ENCODE measurements at regions not wholly inside any gene's neighbourhood (a gene's known extent, or its start where the extent isn't known, plus 50 kb on each side); places are given as distances from the start of the nearest gene placed in this dataset.

DNA sequence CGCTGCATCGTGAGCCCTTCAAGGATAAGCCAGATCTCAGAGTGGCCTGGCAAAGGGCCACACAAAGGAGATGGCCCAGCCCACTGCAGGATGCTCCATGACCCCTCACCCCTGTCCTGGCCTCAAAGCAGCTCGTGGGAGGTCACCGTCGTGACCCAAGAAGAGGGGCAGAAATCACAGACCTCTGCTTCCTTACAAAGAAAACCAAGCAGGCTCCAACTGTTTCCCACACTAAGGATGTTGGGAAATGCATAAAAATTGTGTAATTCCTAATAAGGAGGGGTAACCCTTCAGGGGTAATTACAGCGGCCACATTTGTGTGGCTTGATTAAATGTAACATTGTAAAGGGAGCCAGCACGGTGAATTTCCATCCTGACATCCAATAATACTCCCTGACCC is 102.3 kb downstream of the BOD1L2 start:
- DNase-seq (ENCODE audit: low spot score): no peak

DNA sequence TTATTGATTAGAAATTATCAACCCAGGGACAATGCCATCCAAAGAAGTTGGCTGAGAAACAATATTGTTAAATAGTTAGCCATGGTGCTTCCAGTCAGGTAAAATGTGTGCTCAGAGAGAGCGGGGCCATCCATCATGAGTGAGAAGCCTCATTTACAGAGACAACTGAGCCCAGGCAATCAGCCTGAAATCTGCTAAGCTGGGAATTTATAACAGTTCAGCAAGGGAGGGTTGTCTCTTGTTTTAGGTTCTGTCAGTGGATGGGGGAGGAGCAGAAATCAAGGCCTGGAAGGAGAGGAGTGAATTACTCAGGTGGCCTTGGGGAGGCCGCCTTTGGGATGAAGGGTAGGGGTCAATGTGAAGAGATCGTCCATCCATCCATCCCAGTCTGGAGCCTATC is 102.5 kb upstream of the ST8SIA3 start:
- no peak for DNase-seq (ENCODE audit: low spot score)

DNA sequence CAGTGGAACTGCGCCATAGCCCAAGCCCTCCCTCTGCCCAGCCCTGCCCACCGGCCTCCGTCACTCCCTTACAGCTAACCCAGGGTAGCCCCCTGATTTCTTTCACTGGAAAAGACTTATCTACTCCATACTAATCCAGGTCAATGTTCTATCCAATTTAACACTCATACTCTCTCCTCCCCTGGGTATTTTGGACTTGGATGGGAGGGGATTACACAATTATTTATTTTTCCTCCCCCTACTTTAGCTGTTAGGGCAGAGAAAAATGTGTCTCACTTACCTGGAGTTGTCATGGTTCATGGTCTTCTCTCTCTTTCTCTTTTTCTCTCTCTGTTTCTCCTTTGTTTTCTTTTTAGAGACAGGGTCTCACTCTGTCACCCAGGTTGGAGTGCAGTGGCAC is 100.6 kb upstream of the ST8SIA3 start:
- no peak for DNase-seq (ENCODE audit: low spot score)

DNA sequence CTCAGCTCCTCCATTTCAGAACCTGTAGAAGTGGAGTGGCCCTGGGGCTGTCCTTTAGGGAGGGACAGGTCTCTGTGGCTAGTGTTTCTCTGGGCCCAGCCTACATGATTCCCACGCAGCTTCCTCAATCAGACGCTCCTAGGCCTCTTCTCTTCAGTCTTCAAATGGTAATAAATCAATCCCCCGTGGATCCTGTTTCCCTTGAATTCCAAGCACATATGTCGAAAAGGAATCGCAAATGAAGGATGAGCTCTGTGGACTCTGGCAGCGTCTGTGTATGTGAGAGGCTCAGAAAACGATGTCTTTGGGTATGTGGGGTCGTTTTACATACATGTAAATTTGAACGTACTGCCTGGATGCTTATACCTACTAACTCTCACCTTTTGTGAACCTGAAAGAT is 98.5 kb upstream of the ST8SIA3 start:
- no peak for DNase-seq (ENCODE audit: low spot score)

DNA sequence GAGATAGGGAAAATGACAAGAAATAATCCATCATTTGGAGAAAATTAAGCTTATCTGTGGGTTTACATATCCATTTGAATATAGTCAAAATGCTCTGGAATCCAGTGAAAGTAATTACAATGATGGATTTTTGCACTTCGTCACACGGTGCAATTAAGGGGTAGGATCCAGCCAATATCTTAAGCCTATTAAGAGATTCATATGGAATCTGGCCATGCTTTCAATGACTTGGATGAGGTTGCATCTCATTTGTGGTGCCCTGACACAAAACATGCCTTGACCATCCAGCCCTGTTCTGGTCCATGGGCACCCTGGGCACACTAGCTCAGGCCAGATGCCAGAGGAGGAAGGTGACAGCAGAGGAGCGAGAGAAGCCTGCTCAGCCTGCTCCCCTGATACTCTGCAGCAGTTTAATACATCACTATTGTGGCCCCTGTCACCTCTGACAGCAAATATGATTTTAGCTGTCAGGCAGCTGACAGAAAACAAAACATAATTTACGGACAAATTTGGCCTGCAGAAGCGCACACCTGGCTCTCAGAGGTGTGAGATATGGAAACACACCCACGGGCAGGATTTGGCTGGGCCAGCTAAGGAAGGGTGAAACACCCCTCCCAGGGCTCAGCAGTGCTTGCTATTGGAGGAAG is 94.1 kb upstream of the ST8SIA3 start:
- DNase-seq (ENCODE audit: low spot score): no peak

DNA sequence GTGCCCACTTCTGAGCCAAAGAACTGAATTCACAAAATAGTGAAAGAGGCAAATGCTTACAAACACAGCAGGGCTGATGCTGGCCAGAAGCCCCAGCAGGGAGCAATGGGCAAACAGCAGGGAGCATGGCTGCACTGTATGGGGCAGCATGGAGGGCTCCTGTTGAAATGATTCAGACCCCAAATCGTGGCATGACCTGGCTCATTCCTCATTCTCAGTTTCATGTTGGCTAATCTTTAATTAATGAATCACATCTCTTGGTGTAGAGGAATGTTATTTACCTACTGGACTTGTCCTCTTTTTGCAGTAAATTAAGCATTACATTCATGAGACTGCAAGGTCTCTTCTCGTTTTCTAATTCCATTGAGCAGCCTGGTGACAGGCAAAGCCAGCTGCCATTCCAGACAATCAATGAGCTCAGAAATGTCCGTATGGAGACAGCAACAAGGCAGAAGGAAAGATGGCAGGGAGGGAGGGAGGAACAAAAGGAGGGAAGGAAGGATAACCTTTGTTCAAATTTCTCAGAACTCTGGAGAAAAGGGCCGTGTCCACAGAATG is 84.9 kb upstream of the ST8SIA3 start:
- DNase-seq (ENCODE audit: low spot score): no peak

DNA sequence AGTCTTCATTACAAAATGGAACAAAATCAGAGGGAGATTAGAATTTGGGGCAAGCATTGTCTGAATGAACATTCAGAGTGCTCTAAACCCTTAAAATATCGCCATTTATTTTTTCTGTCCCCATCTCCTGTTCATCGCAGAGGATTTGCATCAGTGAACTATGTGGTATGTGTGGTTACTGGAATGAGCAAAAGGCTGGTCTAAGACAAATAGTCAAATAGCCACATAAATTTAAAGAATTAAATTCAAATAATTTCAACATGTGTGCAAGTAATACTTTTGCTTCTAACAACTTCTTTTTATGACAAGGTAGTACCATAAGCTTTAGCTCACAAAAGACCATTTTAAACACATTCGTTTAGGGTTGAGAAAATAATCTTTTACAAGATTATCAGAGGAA is 82.6 kb upstream of the ST8SIA3 start:
- DNase-seq (ENCODE audit: low spot score): no peak

DNA sequence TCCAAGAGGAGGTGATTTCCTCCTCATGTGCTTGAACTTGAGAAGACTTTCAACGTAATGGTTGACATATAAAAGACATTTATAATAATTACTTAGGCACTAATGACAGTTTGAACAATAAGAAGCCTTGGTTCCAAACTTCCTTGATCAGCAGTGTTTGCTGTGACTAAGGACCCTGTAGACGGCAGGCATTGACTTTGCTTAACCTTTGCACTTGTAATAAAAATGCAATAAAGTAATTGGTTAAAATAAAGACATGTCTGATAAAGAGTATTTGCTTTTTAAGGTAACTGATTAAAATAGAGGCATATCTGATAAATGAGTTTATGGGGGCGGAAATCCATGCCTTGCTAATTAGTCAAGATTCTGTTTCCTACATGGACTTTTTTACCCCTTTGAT is 82.2 kb upstream of the ST8SIA3 start:
- DNase-seq (ENCODE audit: low spot score): no peak

DNA sequence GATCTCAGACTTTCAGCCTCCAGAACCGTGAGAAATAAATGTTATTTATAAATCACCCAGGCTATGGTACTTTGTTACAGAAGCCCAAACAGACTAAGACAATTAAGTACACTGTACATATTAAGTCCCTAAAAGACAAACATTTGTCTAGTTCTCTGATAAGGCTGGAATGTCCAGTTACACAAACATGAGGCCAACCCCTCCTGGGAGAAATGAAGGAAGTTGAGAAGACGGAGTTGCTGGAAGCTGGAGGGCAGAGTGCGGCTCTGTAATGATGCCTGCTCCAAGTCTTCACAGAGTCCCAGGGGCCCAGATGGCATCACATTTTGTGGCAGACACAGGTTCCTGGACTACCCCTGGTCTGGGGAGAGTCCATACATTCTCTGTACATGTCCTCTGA is 79.2 kb upstream of the ST8SIA3 start:
- no peak for DNase-seq (ENCODE audit: low spot score)

DNA sequence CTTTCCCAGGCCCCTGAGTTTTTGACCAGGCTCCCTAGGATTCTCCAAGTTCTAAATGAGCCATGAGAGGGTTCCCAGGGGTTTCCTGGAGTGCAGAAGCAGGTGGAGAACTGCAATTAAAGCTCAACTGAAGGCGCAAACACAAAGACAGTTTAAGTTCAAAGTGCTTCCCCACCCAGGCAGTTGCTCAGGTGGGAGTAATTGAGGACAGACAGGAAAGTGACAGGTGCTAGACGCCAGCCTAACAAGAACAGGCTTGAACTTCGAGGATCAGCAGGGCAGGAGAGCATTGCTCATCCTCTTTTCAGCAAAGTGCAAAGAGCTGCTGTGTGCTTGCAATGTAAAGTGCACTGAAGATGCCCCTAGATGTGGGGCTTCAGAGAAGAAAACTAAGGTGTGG is 77.2 kb upstream of the ST8SIA3 start:
- DNase-seq (ENCODE audit: low spot score): no peak

DNA sequence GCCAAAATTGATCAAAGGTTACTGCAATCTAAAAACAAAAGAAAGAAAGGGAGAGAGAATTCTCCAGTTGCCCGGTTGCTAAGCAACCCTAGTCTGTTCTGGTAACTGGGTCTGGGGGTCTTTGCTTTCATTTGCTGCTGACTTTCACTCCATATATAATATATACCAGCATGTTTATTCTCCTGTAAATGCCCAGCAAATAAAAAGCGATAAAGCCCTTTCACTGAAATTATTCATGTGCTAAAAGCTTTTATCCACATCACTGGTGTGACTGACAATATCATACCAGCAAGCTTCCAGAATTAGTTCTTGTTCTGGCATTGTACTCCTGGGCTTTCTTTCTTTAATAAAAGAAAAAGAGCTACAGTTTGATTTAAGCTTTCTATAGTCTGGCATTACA is 75.5 kb upstream of the ST8SIA3 start:
- DNase-seq (ENCODE audit: low spot score): no peak

DNA sequence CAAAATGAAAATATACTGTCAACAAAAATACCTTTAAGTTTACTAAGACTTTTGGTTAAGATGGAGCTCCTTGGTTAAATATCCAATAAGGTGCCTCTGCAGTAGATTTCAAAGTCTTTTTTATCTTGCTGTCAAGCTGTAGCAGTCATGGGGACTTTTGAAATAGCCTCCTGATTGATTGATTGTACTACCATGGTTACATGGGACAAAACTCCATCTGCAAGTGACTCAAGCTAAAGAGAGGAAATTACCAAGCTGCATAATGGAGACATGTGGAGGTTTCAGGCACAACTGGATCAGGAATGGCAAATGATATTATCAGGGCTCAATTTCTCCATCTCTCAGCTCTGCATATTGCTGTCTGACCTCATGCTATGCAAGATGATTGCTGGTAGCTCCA is 73.4 kb upstream of the ST8SIA3 start:
- DNase-seq (ENCODE audit: low spot score): no peak

DNA sequence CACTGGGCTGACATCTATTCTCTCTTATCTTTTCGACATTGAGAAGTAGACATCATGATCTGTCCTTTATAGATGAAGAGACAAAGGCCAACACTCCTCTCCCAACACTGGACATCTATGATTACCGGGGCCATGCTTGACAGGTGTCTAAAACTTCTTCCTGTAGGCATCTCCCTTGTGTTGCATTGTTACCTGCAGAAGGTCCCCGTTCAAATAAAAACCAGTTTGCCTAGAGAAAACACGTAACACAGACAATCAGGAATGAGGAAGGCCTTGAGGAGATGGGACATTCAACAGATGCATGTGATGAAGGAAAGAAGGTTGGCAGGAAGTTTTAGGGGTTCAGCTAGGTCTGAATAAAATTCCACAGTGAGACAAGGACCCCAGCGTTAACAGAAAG is 70.8 kb upstream of the ST8SIA3 start:
- no peak for DNase-seq (ENCODE audit: low spot score)

DNA sequence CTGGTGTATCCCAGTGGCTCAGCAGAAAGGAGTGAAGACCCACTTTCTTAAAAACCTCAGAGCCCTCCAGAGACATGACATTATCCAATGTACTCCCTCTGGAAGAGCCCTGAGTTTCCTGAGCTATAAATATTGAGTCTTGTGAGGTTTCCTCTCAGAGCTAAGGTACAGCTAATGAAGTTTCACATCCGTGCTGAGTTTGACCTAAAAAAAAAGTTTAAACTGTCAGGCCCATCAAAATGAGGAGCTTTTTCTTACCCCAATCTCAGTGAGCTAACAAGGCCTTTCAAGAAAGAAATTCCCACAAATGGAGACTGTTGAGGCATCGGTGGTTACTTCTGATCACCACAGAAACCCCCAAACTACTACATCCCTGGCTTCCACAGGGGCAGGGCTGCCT is 65.4 kb upstream of the ST8SIA3 start:
- no peak for DNase-seq (ENCODE audit: low spot score)

DNA sequence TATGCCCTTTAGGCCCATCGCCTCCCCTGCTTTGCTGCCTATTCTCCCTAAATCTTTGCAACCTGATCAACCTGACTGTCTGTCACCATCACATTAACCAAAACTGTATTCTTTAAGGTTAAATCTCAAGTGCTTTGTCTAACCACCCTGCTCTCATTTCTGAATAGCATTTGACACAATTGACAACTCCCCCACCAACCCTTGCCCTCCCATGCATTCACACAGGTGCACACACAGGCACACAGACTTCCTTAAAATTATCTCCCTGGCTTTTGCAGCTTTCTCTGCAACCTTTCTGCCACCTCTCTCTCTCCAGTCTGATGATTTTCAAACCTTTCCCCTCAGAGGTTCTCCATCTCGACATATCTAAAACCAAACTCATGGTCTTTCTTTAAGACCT is 64.6 kb upstream of the ST8SIA3 start:
- no peak for DNase-seq (ENCODE audit: low spot score)

DNA sequence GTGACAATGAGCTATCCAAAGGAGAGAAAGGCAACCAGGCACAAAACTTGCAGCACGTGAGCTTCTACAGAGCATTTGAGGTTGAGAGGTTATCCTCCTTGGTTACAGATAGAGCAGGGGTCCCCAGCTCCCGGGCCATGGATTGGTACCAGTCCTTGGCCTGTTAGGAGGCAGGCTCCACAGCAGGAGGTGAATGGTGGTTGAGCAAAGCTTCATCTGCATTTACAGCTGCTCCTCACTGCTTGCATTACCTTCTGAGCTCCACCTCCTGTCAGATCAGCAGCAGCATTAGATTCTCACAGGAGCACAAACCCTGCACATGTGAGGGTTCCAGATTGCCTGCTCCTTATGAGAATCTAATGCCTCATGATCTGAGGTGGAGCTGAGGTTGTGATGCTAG is 57.8 kb upstream of the ST8SIA3 start:
- DNase-seq (ENCODE audit: low spot score): no peak

DNA sequence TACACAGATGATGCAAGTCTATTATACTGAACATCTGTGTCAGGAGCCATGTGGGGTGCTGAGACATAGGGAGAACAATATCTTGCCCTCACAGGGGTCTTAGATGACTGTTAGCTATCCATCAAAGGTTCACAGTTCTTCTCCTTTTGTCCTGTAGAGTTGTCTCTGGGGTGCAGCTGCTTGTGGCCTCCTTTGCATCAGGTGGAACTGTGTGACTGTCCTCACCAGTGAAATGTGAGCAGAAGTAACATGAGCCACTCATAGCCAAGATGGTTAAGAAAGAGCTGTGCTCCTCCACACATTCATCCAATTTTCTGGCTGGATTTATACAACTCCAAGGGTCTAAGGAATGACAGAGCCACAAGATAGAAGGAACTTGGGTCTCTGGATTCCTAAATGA is 56.0 kb upstream of the ST8SIA3 start:
- no peak for DNase-seq (ENCODE audit: low spot score)

DNA sequence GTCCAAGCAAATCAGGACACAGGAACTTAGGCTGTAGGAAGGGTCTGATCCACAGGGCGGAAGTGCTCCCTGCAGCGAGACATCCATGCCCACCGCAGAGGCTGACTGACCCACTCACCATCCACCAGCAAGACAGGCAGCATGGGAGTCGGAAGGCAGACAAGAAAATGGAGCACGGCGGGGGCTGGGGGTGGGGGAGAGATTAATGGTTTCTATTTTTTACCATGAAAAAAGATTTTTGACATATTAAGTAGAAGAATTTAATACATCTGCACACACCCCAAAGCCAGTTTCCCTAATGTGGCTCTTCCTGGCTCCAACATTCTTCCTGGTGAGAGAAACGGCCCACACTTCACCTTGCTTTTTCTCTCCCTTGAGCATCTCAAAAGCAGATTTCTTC is 55.1 kb upstream of the ST8SIA3 start:
- no peak for DNase-seq (ENCODE audit: low spot score)

DNA sequence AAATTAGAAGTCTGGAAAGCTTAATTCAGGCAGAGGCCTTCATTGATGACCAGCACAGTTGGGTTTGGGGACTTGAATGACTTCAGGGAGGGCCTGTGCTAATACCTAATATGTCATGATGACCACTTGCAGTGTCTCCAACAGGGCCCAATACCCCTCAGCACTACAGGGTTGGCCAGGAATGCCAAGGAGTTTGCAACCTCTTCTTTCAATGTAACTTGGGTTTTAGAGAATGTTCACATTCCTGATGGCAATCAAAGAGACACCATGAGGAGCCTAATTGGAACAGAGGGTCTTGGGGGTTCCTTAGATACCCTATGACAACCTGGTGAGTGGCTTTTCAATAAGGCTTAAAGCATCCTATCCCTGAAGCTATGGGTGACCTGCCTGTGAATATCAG is 52.4 kb upstream of the ST8SIA3 start:
- no peak for DNase-seq (ENCODE audit: low spot score)

DNA sequence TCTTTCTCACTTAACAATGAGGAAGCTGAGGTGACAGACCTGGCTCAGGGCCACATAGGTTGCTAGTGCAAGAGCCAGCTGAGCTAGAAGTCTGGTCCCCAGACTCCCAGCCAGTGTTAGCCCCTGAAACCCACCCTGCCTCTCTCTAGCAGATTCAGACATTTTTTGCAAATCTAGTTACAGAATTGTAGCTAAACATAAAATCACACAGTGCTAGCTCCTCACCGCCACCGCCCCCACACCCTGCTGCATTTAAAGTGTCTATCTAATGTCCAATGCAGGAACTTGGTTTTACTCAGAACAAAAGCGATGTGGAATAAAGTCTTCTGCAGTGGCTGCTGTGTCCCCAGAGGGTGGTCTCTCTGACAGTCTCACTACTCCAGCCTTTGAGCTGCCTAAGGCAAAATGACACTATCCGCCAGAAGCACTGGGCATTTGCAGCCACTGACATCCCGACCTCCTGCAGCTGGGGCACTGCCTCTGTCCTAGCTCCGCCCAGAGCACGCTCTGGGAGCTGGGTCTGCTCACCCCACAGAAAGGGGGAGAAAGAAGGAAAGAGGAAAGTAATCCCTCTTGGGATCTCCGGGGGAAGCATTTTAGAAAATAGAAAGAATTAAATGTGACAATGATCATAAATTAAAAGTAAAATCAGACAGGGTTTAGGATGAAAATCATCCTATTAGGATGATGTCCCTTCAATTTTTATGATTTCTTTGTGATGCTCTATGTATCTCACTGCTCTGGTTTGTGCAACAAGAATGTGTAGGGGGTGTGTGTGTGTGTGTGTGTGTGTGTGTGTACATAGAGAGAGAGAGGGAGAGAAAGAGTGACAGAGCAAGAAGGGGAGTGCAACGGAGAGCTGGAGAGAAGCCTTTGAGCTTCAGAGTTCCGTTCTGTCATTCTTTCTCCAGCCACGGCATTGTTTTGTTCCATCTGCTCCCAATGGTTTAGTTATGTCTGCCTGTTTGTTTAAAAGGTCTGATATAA is 50.5 kb upstream of the ST8SIA3 start:
- DNase-seq (ENCODE audit: low spot score): no peak

All from AG08396 (cell line).